Cardiac muscle cell (in vitro differentiated cells and primary cell): ENCODE measurements at regions not wholly inside any gene's neighbourhood (a gene's known extent, or its start where the extent isn't known, plus 50 kb on each side); places are given as distances from the start of the nearest gene placed in this dataset.
A peak's percentile ranks its signal among the peaks of the same experiment; 100 is the strongest.

Source experiments
- DNase-seq, 2 donors: peaks; one replicate each; pipeline versions ENCODE4 v3.0.0 to v3.0.0-alpha.2; 2010 to 2017; ENCODE audit warnings: low read depth in 1 of 2, low spot score in 1 of 2
- H3K27ac ChIP-seq: fragments of 200-600 bp; sonication (generic); 2 replicates; pipeline ENCODE4 v1.5.1; 2016
- H3K27me3 ChIP-seq: fragments of 200-600 bp; sonication (generic); 2 replicates; pipeline ENCODE4 v1.6.0; 2016; ENCODE audit warnings: control low read depth
- H3K36me3 ChIP-seq: fragments of 200-600 bp; sonication (generic); 2 replicates; pipeline ENCODE4 v1.5.1; 2016; ENCODE audit warnings: control low read depth
- H3K4me1 ChIP-seq: fragments of 200-600 bp; sonication (generic); 2 replicates; pipeline ENCODE4 v1.8.1; 2017; ENCODE audit warnings: low read depth, mild to moderate bottlenecking, mixed run types
- H3K4me3 ChIP-seq: fragments of 200-600 bp; sonication (generic); 2 replicates; pipeline ENCODE4 v1.5.1; 2016; ENCODE audit warnings: mild to moderate bottlenecking
- H3K9me3 ChIP-seq: fragments of 200-600 bp; sonication (generic); 2 replicates; pipeline ENCODE4 v1.5.1; 2017; ENCODE audit warnings: low read depth, mild to moderate bottlenecking, control low read depth
- TF ChIP-seq, protein P1 (sequence below): IDR thresholded peaks from 2 replicates; pipeline ENCODE4 v1.5.1; 2012; ENCODE audit warnings: low read depth, mild to moderate bottlenecking, low read length

GRCh38 chr9:96137671-96138429 lies 164.1 kb downstream of the HSD17B3 start:
- H3K9me3 ChIP-seq, result no peaks in the 10 kb centered on the region
- no peak overlapping the region for H3K4me3 ChIP-seq
- H3K27ac ChIP-seq, result no peak overlapping the region
- H3K4me1 ChIP-seq, result peaks cover 6% of the 10 kb centered on the region
- H3K27me3 ChIP-seq, result no peaks in the 10 kb centered on the region
- TF ChIP-seq, protein P1, sequence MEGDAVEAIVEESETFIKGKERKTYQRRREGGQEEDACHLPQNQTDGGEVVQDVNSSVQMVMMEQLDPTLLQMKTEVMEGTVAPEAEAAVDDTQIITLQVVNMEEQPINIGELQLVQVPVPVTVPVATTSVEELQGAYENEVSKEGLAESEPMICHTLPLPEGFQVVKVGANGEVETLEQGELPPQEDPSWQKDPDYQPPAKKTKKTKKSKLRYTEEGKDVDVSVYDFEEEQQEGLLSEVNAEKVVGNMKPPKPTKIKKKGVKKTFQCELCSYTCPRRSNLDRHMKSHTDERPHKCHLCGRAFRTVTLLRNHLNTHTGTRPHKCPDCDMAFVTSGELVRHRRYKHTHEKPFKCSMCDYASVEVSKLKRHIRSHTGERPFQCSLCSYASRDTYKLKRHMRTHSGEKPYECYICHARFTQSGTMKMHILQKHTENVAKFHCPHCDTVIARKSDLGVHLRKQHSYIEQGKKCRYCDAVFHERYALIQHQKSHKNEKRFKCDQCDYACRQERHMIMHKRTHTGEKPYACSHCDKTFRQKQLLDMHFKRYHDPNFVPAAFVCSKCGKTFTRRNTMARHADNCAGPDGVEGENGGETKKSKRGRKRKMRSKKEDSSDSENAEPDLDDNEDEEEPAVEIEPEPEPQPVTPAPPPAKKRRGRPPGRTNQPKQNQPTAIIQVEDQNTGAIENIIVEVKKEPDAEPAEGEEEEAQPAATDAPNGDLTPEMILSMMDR, result no peak
- H3K36me3 ChIP-seq, result no peaks in the 10 kb centered on the region
- DNase-seq, result peak in 1 of 2 donors; percentile 14

- no peaks in the 10 kb centered on the region for H3K36me3 ChIP-seq
- TF ChIP-seq, protein P1, result no peak
- H3K27me3 ChIP-seq, result no peaks in the 10 kb centered on the region
- peaks cover 6% of the 10 kb centered on the region for H3K4me1 ChIP-seq
- DNase-seq, result peak in 1 of 2 donors; percentile 72
- H3K27ac ChIP-seq, result no peak overlapping the region
- no peak overlapping the region for H3K4me3 ChIP-seq
- no peaks in the 10 kb centered on the region for H3K9me3 ChIP-seq
These were observed 164.8 kb downstream of the HSD17B3 start for GRCh38 chr9:96136992-96137670.

DNA sequence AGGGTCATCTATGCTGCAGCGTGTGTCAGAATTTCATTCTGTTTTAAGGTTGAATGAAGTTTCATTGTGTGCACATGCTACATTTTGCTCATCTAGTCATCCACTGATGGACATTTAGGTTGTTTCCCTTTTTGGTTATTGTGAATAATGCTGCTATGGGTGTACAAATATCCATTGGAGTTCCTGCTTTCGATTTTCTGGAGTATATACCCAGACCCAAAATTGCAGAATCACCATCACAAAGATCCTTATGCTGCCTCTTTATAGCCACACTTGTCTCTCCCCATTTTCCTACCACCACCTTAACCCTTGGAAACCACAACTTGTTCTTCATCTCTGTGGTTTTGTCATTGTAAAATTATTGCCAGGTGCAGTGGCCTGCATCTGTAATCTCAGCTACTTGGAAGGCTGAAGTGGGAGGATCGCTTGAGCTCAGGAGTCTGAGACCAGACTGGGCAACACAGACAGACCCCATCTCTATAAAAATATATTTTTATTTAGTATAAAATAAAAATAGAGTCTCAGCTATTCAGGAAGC lies 166.2 kb downstream of the HSD17B3 start:
- H3K4me3 ChIP-seq, result no peak overlapping the region
- no peaks in the 10 kb centered on the region for H3K9me3 ChIP-seq
- TF ChIP-seq, protein P1, result no peak
- no peak for DNase-seq
- no peaks in the 10 kb centered on the region for H3K27me3 ChIP-seq
- H3K4me1 ChIP-seq, result peaks cover 5% of the 10 kb centered on the region
- no peaks in the 10 kb centered on the region for H3K36me3 ChIP-seq
- no peak overlapping the region for H3K27ac ChIP-seq

GRCh38 chr9:96135076-96135752 lies 166.8 kb downstream of the HSD17B3 start:
- H3K4me1 ChIP-seq, result peaks cover 3% of the 10 kb centered on the region
- no peaks in the 10 kb centered on the region for H3K36me3 ChIP-seq
- H3K4me3 ChIP-seq, result no peak overlapping the region
- TF ChIP-seq, protein P1, result no peak
- no peaks in the 10 kb centered on the region for H3K9me3 ChIP-seq
- peak in 1 of 2 donors; percentile 25 for DNase-seq
- H3K27me3 ChIP-seq, result no peaks in the 10 kb centered on the region
- H3K27ac ChIP-seq, result no peak overlapping the region

- Histone ChIP-seq H3K36me3 (no peaks in the 10 kb centered on the region), H3K27ac (no peak overlapping the region), H3K27me3 (no peaks in the 10 kb centered on the region), H3K9me3 (no peaks in the 10 kb centered on the region), H3K4me1 (peaks cover 3% of the 10 kb centered on the region), H3K4me3 (no peak overlapping the region)
- TF ChIP-seq, protein P1, result no peak
- DNase-seq, result no peak
These were observed 168.5 kb downstream of the HSD17B3 start for GRCh38 chr9:96133321-96134021.
